SK-N-SH treated with all-trans-retinoic acid at 6 μM for 48 hours (cell line): ENCODE measurements at regions not wholly inside any gene's neighbourhood (a gene's known extent, or its start where the extent isn't known, plus 50 kb on each side); places are given as distances from the start of the nearest gene placed in this dataset.

Source experiments
- ATAC-seq: fragments of 200-7000 bp; cut with Tn5 transposase; 3 replicates; pipeline ENCODE4 v1.9.1; 2020; ENCODE audit warnings: mild to moderate bottlenecking, moderate library complexity
- ARNTL ChIP-seq: fragments of 450-650 bp; formaldehyde crosslinking; IDR thresholded peaks from 2 replicates; pipeline ENCODE4 v1.5.0; 2020; ENCODE audit warnings: low read depth, mild to moderate bottlenecking, moderate library complexity, borderline replicate concordance
- CREB5 ChIP-seq: fragments of 250-450 bp; sonication (Bioruptor Pico); IDR thresholded peaks from 2 replicates; pipeline ENCODE4 v1.5.1; 2020; ENCODE audit warnings: low read depth, mild to moderate bottlenecking, moderate library complexity
- CSDC2 ChIP-seq: fragments of 250-450 bp; sonication (Bioruptor Pico); IDR thresholded peaks from 2 replicates; pipeline ENCODE4 v1.5.0; 2020; ENCODE audit warnings: mild to moderate bottlenecking, moderate library complexity
- ESRRG ChIP-seq: fragments of 250-450 bp; sonication (Bioruptor Pico); IDR thresholded peaks from 2 replicates; pipeline ENCODE4 v1.6.1; 2021; ENCODE audit warnings: mild to moderate bottlenecking
- GLIS3 ChIP-seq: fragments of 250-450 bp; sonication (Bioruptor Pico); IDR thresholded peaks from 2 replicates; pipeline ENCODE4 v1.5.0; 2020; ENCODE audit warnings: mild to moderate bottlenecking, moderate library complexity
- ISL1 ChIP-seq: fragments of 250-450 bp; sonication (Bioruptor Pico); IDR thresholded peaks from 2 replicates; pipeline ENCODE4 v2.1.2; 2022; ENCODE audit warnings: mild to moderate bottlenecking, moderate library complexity
- OSR1 ChIP-seq: fragments of 250-450 bp; sonication (Bioruptor Pico); IDR thresholded peaks from 2 replicates; pipeline ENCODE4 v1.8.0; 2022; ENCODE audit warnings: moderate library complexity, mild to moderate bottlenecking, inconsistent platforms
- PATZ1 ChIP-seq: fragments of 250-450 bp; sonication (Bioruptor Pico); IDR thresholded peaks from 2 replicates; pipeline ENCODE4 v1.8.0; 2020; ENCODE audit warnings: mild to moderate bottlenecking, moderate library complexity, borderline replicate concordance
- POU6F1 ChIP-seq: fragments of 250-450 bp; sonication (Bioruptor Pico); IDR thresholded peaks from 2 replicates; pipeline ENCODE4 v1.8.0; 2021; ENCODE audit warnings: low read depth, mild to moderate bottlenecking, moderate library complexity, borderline replicate concordance
- PPARA ChIP-seq: fragments of 250-450 bp; sonication (Bioruptor Pico); IDR thresholded peaks from 2 replicates; pipeline ENCODE4 v1.5.0; 2020; ENCODE audit warnings: mild to moderate bottlenecking, borderline replicate concordance
- RARB ChIP-seq: fragments of 250-450 bp; sonication (Bioruptor Pico); IDR thresholded peaks from 2 replicates; pipeline ENCODE4 v1.8.0; 2021; ENCODE audit warnings: mild to moderate bottlenecking, moderate library complexity
- SNAI2 ChIP-seq: fragments of 250-450 bp; sonication (Bioruptor Pico); IDR thresholded peaks from 2 replicates; pipeline ENCODE4 v1.5.0; 2020; ENCODE audit warnings: mild to moderate bottlenecking, moderate library complexity
- TCF4 ChIP-seq: fragments of 250-450 bp; sonication (Bioruptor Pico); IDR thresholded peaks from 2 replicates; pipeline ENCODE4 v1.8.0; 2021; ENCODE audit warnings: mild to moderate bottlenecking, moderate library complexity, borderline replicate concordance
- TOX ChIP-seq: fragments of 250-450 bp; sonication (Bioruptor Pico); IDR thresholded peaks from 2 replicates; pipeline ENCODE4 v1.8.0; 2021; ENCODE audit warnings: mild to moderate bottlenecking, moderate library complexity, borderline replicate concordance
- ZC3H10 ChIP-seq: fragments of 250-450 bp; sonication (Bioruptor Pico); IDR thresholded peaks from 2 replicates; pipeline ENCODE4 v1.5.1; 2021; ENCODE audit warnings: mild to moderate bottlenecking, moderate library complexity
- ZFP3 ChIP-seq: fragments of 250-450 bp; sonication (Bioruptor Pico); IDR thresholded peaks from 2 replicates; pipeline ENCODE4 v1.5.0; 2020; ENCODE audit warnings: mild to moderate bottlenecking, moderate library complexity
- ZFP30 ChIP-seq: fragments of 450-650 bp; formaldehyde crosslinking; IDR thresholded peaks from 2 replicates; pipeline ENCODE4 v1.5.0; 2022; ENCODE audit warnings: mild to moderate bottlenecking, moderate library complexity
- ZNF565 ChIP-seq: fragments of 450-650 bp; formaldehyde crosslinking; conservative IDR thresholded peaks from 2 replicates; pipeline ENCODE4 v1.5.0; 2020; ENCODE audit warnings: low read depth, mild to moderate bottlenecking, moderate library complexity
- ZNF70 ChIP-seq: fragments of 450-650 bp; formaldehyde crosslinking; IDR thresholded peaks from 2 replicates; pipeline ENCODE4 v1.5.0; 2020; ENCODE audit warnings: mild to moderate bottlenecking, moderate library complexity
- ZNF8 ChIP-seq: fragments of 450-650 bp; formaldehyde crosslinking; IDR thresholded peaks from 2 replicates; pipeline ENCODE4 v1.5.0; 2020; ENCODE audit warnings: mild to moderate bottlenecking, moderate library complexity
- TF ChIP-seq, protein P1 (sequence below): fragments of 250-450 bp; sonication (Bioruptor Pico); IDR thresholded peaks from 2 replicates; pipeline ENCODE4 v1.5.1; 2021; ENCODE audit warnings: mild to moderate bottlenecking, moderate library complexity

GRCh38 chr10:62585211-62585775 lies 211.1 kb downstream of the ZNF365 start:
- ATAC-seq = no peak
- TF ChIP-seq ZFP3 (CRISPR knock-in tag) (no peak), OSR1 (CRISPR knock-in tag) (no peak), CREB5 (CRISPR knock-in tag) (no peak), PPARA (CRISPR knock-in tag) (no peak), ZFP30 (CRISPR knock-in tag) (no peak), ZNF565 (no peak), POU6F1 (CRISPR knock-in tag) (no peak), ZNF70 (CRISPR knock-in tag) (no peak), PATZ1 (CRISPR knock-in tag) (no peak)
- TF ChIP-seq, all 23 proteins: peak for 0

- ATAC-seq = no peak
- TF ChIP-seq ZNF70 (CRISPR knock-in tag) (no peak), ZFP3 (CRISPR knock-in tag) (no peak), ESRRG (CRISPR knock-in tag) (no peak), PPARA (CRISPR knock-in tag) (no peak), RARB (CRISPR knock-in tag) (no peak), CSDC2 (no peak), ZFP30 (CRISPR knock-in tag) (no peak), ZNF565 (no peak), ARNTL (no peak), TOX (no peak), POU6F1 (CRISPR knock-in tag) (no peak), TCF4 (no peak), ISL1 (CRISPR knock-in tag) (no peak), GLIS3 (CRISPR knock-in tag) (no peak), CREB5 (CRISPR knock-in tag) (no peak), SNAI2 (CRISPR knock-in tag) (no peak)
- TF ChIP-seq, protein P1, sequence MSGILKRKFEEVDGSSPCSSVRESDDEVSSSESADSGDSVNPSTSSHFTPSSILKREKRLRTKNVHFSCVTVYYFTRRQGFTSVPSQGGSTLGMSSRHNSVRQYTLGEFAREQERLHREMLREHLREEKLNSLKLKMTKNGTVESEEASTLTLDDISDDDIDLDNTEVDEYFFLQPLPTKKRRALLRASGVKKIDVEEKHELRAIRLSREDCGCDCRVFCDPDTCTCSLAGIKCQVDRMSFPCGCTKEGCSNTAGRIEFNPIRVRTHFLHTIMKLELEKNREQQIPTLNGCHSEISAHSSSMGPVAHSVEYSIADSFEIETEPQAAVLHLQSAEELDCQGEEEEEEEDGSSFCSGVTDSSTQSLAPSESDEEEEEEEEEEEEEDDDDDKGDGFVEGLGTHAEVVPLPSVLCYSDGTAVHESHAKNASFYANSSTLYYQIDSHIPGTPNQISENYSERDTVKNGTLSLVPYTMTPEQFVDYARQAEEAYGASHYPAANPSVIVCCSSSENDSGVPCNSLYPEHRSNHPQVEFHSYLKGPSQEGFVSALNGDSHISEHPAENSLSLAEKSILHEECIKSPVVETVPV (CRISPR knock-in tag) = no peak
- TF ChIP-seq, all 23 proteins: peak for 0
These were observed 212.8 kb downstream of the ZNF365 start for GRCh38 chr10:62587011-62587410.

DNA sequence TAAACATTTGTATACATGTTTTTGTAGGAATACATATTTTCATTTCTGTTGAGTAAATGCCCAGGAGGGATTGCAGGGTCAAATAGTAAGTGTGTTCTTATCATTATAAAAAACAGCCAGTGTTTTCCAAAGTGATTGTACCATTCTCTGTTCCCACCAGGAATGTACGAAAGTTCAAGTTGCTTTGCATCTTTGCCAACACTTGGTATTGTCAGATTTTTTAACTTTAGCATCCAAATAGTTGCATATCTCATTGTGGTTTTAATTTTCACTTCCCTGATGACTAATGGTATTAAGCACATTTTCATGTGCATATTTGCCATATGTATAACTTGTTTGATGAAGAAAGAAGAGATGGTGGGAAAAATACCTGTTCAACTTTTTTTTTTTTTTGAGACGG lies 213.9 kb downstream of the ZNF365 start:
- ATAC-seq = no peak
- TF ChIP-seq ZC3H10 (CRISPR knock-in tag) = no peak
- no peak for TF ChIP-seq PATZ1 (CRISPR knock-in tag)
- no peak for TF ChIP-seq TOX
- TF ChIP-seq ZNF70 (CRISPR knock-in tag) = no peak
- no peak for TF ChIP-seq GLIS3 (CRISPR knock-in tag)
- TF ChIP-seq ZFP3 (CRISPR knock-in tag) = no peak
- TF ChIP-seq, protein P1 (CRISPR knock-in tag) = no peak
- TF ChIP-seq ZNF8 (CRISPR knock-in tag) = no peak
- no peak for TF ChIP-seq CREB5 (CRISPR knock-in tag)
- TF ChIP-seq ARNTL = no peak
- TF ChIP-seq PPARA (CRISPR knock-in tag) = no peak
- TF ChIP-seq CSDC2 = no peak
- no peak for TF ChIP-seq ESRRG (CRISPR knock-in tag)
- no peak for TF ChIP-seq ZFP30 (CRISPR knock-in tag)
- no peak for TF ChIP-seq SNAI2 (CRISPR knock-in tag)
